NCI-H187 treated with DMSO at 0.1 percent for 48 hours (cell line): ENCODE measurements at regions not wholly inside any gene's neighbourhood (a gene's known extent, or its start where the extent isn't known, plus 50 kb on each side); places are given as distances from the start of the nearest gene placed in this dataset.

Experiments
- DNase-seq: peaks from one replicate; lab custom pipeline; 2025; lab: John Stamatoyannopoulos, UW

GRCh38 chr12:105992849-105993740 lies 145.7 kb downstream of the NUAK1 start:
- DNase-seq = no peak

DNA sequence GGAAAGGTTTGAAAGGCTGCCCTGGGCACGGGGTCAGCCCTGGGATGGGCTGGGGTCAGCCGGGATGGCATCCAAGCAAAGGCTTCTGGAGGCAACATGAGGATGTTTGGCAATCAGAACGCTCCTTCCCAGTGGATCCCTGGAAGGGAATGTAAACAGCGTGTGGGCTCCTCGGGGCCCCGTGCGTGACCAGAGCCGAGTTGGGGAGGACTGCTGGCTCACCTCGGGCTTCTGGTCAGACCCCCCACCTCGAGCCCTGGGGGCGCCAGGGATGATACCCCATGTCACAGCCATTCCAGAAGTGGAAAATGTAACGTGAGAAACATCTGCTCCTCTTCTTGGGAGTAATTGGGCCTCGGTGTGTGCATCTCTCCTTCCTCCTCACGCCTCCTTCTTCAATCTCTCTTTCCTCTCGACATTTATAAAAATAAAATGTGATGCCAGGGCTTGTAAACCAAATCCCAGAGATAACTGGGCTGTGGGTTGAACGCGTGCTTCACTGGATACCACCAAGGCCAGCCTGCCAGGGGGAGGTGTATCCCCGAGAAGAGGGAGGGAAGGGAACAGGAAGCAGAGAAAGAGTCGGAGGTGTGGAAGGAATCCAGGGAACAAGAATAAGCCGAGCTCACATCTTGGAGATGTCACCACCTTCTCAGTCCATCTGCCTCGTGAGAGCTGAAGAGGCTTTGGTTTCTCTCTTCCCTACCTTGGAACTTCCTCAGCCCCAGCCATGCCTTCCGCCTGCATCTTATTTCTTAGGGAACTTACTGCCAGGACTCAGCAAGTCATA lies 144.8 kb downstream of the NUAK1 start:
- DNase-seq = no peak

- DNase-seq = no peak
Measured at GRCh38 chr12:105995961-105996431, 142.8 kb downstream of the NUAK1 start.

DNA sequence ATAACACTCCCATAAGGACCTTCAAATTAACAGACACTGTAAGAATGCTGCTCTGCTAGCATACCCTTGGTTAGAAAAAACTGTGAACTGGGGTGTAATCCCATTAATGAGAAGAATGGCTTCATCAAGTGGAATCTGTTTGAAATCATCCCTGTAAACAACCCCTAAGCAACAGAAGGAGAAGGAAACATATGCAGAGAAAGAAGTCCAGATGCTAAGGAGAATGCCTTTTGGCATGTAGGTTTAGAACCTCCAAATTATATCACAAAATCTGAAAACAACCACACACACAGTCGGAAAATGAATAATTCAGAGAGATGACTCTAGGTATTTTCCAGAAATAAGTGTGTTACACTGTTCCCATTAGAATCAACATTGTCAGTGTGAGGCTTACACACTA lies 140.2 kb downstream of the NUAK1 start:
- DNase-seq = no peak

DNA sequence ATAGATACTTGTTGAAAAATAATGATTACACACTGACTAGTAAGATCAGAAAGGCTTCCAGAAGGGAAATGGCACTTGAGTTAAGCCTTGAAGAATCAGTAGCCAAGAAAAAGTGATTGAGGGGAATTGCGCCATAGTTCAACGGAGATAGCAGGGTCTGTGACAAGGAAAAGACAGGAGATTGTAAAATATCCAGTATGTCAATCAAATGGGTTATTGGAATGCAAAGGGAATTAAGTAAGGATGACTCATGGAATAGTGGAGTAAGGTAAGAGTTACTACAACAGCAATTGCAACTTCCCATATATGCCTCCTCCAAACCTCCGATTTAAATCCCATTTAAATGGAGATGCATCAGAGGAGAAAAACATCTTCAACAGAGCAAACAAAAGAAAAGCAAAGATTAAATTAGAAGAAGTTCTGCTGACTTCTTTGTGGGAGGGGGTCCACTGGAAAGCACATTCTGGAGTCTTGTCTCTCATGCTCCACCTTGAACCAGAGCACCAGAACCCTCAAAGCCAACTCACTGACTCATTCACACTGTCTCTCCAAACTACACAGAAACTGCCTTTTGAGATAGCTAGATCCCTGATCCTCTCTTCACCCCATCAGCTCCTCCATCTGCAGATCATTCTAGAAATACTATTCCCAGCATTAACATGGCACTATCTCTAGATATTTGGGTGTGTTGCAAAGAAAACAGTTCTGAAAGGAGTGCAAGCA lies 138.2 kb downstream of the NUAK1 start:
- DNase-seq = no peak

GRCh38 chr12:106001105-106001836 lies 137.5 kb downstream of the NUAK1 start:
- no peak for DNase-seq

DNA sequence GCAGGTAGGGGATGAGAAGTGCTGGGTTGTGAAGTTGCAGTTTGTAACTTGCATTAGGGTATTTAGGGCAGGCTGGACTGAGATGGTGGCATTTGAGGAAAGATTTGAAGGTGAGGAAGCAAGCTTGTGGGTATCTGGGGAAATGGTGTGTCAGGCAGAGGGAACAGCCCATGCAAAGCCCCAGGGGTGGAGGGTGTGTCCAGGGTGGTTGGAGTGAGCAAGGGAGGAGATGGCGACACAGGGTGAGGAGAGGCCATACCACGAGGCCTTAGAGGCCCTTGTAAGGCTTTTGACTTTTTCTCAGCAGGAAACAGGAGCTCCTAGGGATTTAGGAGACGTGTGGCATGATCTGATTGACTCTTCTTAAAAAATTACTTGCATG lies 136.9 kb downstream of the NUAK1 start:
- DNase-seq = no peak

GRCh38 chr12:106003297-106003696 lies 135.5 kb downstream of the NUAK1 start:
- DNase-seq = no peak

GRCh38 chr12:106004289-106004688 lies 134.5 kb downstream of the NUAK1 start:
- no peak for DNase-seq

GRCh38 chr12:106006382-106006781 lies 132.4 kb downstream of the NUAK1 start:
- no peak for DNase-seq

GRCh38 chr12:106006940-106007339 lies 131.8 kb downstream of the NUAK1 start:
- DNase-seq = no peak

DNA sequence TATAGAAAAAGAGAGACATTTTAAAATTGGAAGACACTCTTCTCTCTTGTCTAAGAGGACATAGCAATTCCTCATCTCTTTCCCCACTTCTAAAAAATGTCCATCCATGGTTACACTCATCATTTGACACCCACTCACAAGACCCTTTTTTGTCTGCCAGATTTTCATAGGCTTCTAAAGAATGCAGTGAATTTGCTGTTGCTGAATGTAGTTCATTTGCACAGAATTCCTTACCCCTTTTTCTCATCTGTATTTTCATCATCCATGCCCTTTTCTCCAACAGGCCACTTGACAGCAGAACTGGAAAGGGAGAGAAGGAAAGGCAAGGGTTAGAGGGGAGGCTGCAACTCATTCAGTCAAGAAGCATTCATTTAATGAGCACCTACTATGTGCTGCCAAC lies 128.0 kb downstream of the NUAK1 start:
- DNase-seq = no peak
